Fibroblast of lung (primary cell): ENCODE measurements at regions not wholly inside any gene's neighbourhood (a gene's known extent, or its start where the extent isn't known, plus 50 kb on each side); places are given as distances from the start of the nearest gene placed in this dataset.

ENCODE experiments used
- EZH2 ChIP-seq: IDR thresholded peaks from 2 replicates; pipeline ENCODE4 v1.5.1; 2012; ENCODE audit warnings: low read length, control low read depth, mild to moderate bottlenecking; ENCODE audit errors: missing control alignments
- TF ChIP-seq, protein P1 (sequence below), 2 donors: IDR thresholded peaks in 1 of 2; conservative IDR thresholded peaks in 1 of 2; 1 replicate in 1 of 2; 2 replicates in 1 of 2; pipeline ENCODE4 v1.5.1; 2011 to 2012; ENCODE audit warnings: low read length in 2 of 2, control low read depth in 1 of 2, inconsistent platforms in 1 of 2, low read depth in 1 of 2, mild to moderate bottlenecking in 1 of 2

DNA sequence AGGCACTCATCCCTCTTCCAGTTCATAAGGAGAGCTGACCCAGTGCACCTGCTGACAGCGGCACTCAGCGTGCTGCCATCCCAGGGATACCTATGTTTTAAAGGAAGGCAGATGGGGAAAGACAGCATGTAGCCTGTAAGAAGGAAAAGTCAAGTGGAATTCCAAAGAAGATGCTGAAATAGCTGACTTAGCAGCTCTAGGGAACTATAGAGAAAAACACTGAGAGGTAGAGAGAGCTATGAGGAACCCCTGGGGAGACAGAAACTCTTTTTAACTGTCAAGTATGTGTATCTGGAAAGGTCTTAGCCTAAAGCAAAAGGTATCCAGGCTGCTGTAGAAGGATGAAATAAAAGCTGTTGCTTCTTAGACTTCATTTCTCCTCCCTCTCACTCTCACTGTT, 113.4 kb upstream of the BCL6 start:
- TF ChIP-seq, protein P1, sequence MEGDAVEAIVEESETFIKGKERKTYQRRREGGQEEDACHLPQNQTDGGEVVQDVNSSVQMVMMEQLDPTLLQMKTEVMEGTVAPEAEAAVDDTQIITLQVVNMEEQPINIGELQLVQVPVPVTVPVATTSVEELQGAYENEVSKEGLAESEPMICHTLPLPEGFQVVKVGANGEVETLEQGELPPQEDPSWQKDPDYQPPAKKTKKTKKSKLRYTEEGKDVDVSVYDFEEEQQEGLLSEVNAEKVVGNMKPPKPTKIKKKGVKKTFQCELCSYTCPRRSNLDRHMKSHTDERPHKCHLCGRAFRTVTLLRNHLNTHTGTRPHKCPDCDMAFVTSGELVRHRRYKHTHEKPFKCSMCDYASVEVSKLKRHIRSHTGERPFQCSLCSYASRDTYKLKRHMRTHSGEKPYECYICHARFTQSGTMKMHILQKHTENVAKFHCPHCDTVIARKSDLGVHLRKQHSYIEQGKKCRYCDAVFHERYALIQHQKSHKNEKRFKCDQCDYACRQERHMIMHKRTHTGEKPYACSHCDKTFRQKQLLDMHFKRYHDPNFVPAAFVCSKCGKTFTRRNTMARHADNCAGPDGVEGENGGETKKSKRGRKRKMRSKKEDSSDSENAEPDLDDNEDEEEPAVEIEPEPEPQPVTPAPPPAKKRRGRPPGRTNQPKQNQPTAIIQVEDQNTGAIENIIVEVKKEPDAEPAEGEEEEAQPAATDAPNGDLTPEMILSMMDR (conservative IDR thresholded peaks at IDR 0.05 in 1 of 2, IDR thresholded peaks at IDR 0.05 in 1 of 2; ENCODE audit: low read depth in 1 of 2, low read length in 2 of 2), result no peak
- no peak for TF ChIP-seq EZH2
